Keratinocyte (primary cell): ENCODE measurements at regions not wholly inside any gene's neighbourhood (a gene's known extent, or its start where the extent isn't known, plus 50 kb on each side); places are given as distances from the start of the nearest gene placed in this dataset.

ENCODE experiments used
- DNase-seq: peaks from one replicate; pipeline ENCODE4 v3.0.0-alpha.2; 2011; ENCODE audit warnings: low read depth, missing footprints, low spot score
- FAIRE-seq: peaks from 2 replicates; lab custom pipeline; 2011; peaks lifted over from hg19 to GRCh38; lab: Jason Lieb, UNC
- H2AFZ ChIP-seq: 2 replicates; pipeline ENCODE4 v1.6.0; 2012; ENCODE audit warnings: low read length, control low read depth, inconsistent platforms; ENCODE audit not compliant: control insufficient read depth
- H3K27ac ChIP-seq: 2 replicates; pipeline ENCODE4 v1.5.1; 2011; ENCODE audit warnings: low read length; ENCODE audit not compliant: control insufficient read depth, insufficient read depth
- H3K27me3 ChIP-seq: 3 replicates; pipeline ENCODE4 v1.6.0; 2011; ENCODE audit warnings: low read length; ENCODE audit not compliant: control insufficient read depth, insufficient read depth; ENCODE audit errors: extremely low read depth
- H3K36me3 ChIP-seq, 2 experiments: 2 replicates in 1 of 2; 3 replicates in 1 of 2; pipeline ENCODE4 v1.5.1; 2011; ENCODE audit warnings: low read length in 2 of 2, mild to moderate bottlenecking in 1 of 2; ENCODE audit not compliant: control insufficient read depth in 2 of 2, insufficient read depth in 2 of 2; ENCODE audit errors: extremely low read depth in 1 of 2
- H3K4me1 ChIP-seq: 3 replicates; pipeline ENCODE4 v1.5.1; 2011; ENCODE audit warnings: low read length; ENCODE audit not compliant: control insufficient read depth, insufficient read depth; ENCODE audit errors: extremely low read depth
- H3K4me2 ChIP-seq: 3 replicates; pipeline ENCODE4 v1.6.0; 2011; ENCODE audit warnings: low read depth, low read length; ENCODE audit not compliant: control insufficient read depth, insufficient read depth; ENCODE audit errors: extremely low read depth
- H3K4me3 ChIP-seq, 3 experiments: fragments of 200-600 bp in 1 of 3; sonication (generic) in 1 of 3; 2 replicates in 2 of 3; 3 replicates in 1 of 3; pipeline ENCODE4 v1.5.1; 2011 to 2016; ENCODE audit warnings: low read length in 3 of 3, mild to moderate bottlenecking in 3 of 3, control low read depth in 2 of 3, inconsistent platforms in 1 of 3, low read depth in 1 of 3, mixed read lengths in 1 of 3, mixed run types in 1 of 3, moderate library complexity in 1 of 3; ENCODE audit not compliant: control insufficient read depth in 2 of 3, insufficient read depth in 2 of 3; ENCODE audit errors: extremely low read depth in 1 of 3
- H3K79me2 ChIP-seq: 2 replicates; pipeline ENCODE4 v1.6.0; 2012; ENCODE audit warnings: low read length; ENCODE audit not compliant: control insufficient read depth, insufficient read depth
- H3K9ac ChIP-seq: 3 replicates; pipeline ENCODE4 v1.6.0; 2011; ENCODE audit warnings: low read length; ENCODE audit not compliant: control insufficient read depth, insufficient read depth; ENCODE audit errors: extremely low read depth
- H3K9me1 ChIP-seq: 3 replicates; pipeline ENCODE4 v1.6.0; 2011; ENCODE audit warnings: low read length; ENCODE audit not compliant: control insufficient read depth, insufficient read depth; ENCODE audit errors: extremely low read depth
- H3K9me3 ChIP-seq: 2 replicates; pipeline ENCODE4 v1.5.1; 2012; ENCODE audit warnings: low read depth, low read length; ENCODE audit not compliant: control insufficient read depth
- H4K20me1 ChIP-seq: 3 replicates; pipeline ENCODE4 v1.6.0; 2011; ENCODE audit warnings: low read length; ENCODE audit not compliant: control insufficient read depth, insufficient read depth; ENCODE audit errors: extremely low read depth
- EZH2 ChIP-seq: IDR thresholded peaks from one replicate; pipeline ENCODE4 v1.6.1; 2012; ENCODE audit warnings: inconsistent platforms, mild to moderate bottlenecking, low read length, moderate library complexity
- dilution Hi-C: fragments of 300-500 bp; cut with MboI; formaldehyde crosslinking; loops from one replicate; pipeline ENCODE4 v1.7.0; 2020; ENCODE audit warnings: low sequenced_read_pairs; ENCODE audit not compliant: extremely low pct_ligation_motif_present
- TF ChIP-seq, protein P1 (sequence below), 3 experiments: IDR thresholded peaks in 1 of 3; conservative IDR thresholded peaks in 1 of 3; optimal IDR thresholded peaks in 1 of 3; 2 replicates in 2 of 3; 3 replicates in 1 of 3; pipeline versions ENCODE3 to v1.5.1; 2011; ENCODE audit warnings: low read length in 3 of 3, mild to moderate bottlenecking in 3 of 3, moderate library complexity in 2 of 3, control low read depth in 1 of 3, inconsistent platforms in 1 of 3; ENCODE audit not compliant: insufficient read depth in 2 of 3; ENCODE audit errors: extremely low read depth in 1 of 3

DNA sequence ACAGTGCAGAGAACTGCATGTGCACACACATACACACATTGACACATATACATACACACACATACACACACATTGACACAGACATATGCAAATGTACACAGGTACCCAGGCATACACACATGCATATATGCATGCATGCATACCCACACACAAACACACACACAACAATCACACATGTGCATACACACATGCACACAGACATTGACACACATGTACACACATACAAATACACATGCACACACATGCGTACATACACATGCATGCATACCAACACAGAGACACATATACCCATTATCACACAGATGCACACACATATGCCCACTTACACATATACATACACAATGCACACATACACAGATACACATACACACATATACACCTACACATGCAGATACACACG lies 299.6 kb upstream of the ADCY2 start:
- no peak overlapping the region for H3K4me2 ChIP-seq
- dilution Hi-C loops = no loop called here
- no peak overlapping the region for H3K9ac ChIP-seq
- H3K9me1 ChIP-seq = no peaks in the 10 kb centered on the region
- no peak overlapping the region for H3K27ac ChIP-seq
- no peak overlapping the region for H3K4me3 ChIP-seq
- no peaks in the 10 kb centered on the region for H3K9me3 ChIP-seq
- DNase-seq = no peak
- H3K79me2 ChIP-seq = no peaks in the 10 kb centered on the region
- no peaks in the 10 kb centered on the region for H3K36me3 ChIP-seq
- no peaks in the 10 kb centered on the region for H3K4me1 ChIP-seq
- TF ChIP-seq, protein P1, sequence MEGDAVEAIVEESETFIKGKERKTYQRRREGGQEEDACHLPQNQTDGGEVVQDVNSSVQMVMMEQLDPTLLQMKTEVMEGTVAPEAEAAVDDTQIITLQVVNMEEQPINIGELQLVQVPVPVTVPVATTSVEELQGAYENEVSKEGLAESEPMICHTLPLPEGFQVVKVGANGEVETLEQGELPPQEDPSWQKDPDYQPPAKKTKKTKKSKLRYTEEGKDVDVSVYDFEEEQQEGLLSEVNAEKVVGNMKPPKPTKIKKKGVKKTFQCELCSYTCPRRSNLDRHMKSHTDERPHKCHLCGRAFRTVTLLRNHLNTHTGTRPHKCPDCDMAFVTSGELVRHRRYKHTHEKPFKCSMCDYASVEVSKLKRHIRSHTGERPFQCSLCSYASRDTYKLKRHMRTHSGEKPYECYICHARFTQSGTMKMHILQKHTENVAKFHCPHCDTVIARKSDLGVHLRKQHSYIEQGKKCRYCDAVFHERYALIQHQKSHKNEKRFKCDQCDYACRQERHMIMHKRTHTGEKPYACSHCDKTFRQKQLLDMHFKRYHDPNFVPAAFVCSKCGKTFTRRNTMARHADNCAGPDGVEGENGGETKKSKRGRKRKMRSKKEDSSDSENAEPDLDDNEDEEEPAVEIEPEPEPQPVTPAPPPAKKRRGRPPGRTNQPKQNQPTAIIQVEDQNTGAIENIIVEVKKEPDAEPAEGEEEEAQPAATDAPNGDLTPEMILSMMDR (optimal IDR thresholded peaks at IDR 0.05 in 1 of 3, IDR thresholded peaks at IDR 0.05 in 1 of 3, conservative IDR thresholded peaks at IDR 0.05 in 1 of 3; ENCODE audit: extremely low read depth in 1 of 3, insufficient read depth in 2 of 3, low read length in 3 of 3) = no peak
- no peak for TF ChIP-seq EZH2
- H2AFZ ChIP-seq = no peak overlapping the region
- H4K20me1 ChIP-seq = no peaks in the 10 kb centered on the region
- FAIRE-seq = no peak
- H3K27me3 ChIP-seq = no peaks in the 10 kb centered on the region

DNA sequence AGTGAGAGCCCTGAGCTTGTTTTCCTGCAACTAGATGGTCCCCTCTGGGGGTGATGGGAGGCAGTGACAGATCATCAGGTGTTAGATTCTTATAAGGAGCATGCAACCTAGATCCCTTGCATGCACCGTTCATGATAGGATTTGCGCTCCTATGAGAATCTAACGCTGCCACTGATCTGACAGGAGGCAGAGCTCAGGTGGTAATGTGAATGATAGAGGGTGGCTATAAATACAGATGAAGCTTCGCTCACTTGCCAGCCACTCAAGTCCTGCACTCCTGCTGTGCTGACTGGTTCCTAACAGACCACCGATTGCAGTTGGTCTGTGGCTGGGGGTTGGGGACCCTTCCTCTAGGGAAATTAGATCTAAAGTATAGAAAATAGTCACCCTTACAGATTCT lies 290.6 kb upstream of the ADCY2 start:
- Histone ChIP-seq H3K79me2 (no peaks in the 10 kb centered on the region), H3K9me1 (no peaks in the 10 kb centered on the region), H3K4me1 (no peaks in the 10 kb centered on the region), H3K27me3 (no peaks in the 10 kb centered on the region), H3K9ac (no peak overlapping the region), H3K4me3 (no peak overlapping the region), H3K36me3 (no peaks in the 10 kb centered on the region), H3K4me2 (no peak overlapping the region), H2AFZ (no peak overlapping the region), H4K20me1 (no peaks in the 10 kb centered on the region), H3K27ac (no peak overlapping the region), H3K9me3 (no peaks in the 10 kb centered on the region)
- FAIRE-seq (no peak), DNase-seq (no peak)
- TF ChIP-seq EZH2 = no peak
- dilution Hi-C loops = no loop called here

DNA sequence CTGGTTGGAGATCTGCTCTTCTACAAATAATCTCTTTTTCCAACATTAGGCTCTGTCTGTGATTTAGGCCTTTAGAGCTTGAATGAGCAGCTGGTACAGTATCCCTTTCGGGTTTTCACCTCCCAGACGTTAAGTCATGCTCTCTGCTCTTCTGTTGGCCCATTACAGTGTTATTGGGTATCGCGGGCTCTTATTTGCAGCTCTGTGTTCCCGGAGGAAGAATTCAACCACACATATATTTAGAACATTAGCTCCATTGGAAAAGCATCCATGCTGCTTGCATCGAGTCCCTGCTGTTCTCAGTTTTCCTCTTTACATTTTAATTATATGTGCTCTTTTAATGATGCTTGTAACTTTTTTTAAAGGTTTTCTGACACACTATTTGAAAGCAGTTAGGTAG lies 278.0 kb upstream of the ADCY2 start:
- no peaks in the 10 kb centered on the region for H3K9me3 ChIP-seq
- H2AFZ ChIP-seq = no peak overlapping the region
- DNase-seq (no peak), FAIRE-seq (no peak)
- no peak for TF ChIP-seq EZH2
- TF ChIP-seq, protein P1 (optimal IDR thresholded peaks at IDR 0.05 in 1 of 3, IDR thresholded peaks at IDR 0.05 in 1 of 3, conservative IDR thresholded peaks at IDR 0.05 in 1 of 3; ENCODE audit: extremely low read depth in 1 of 3, insufficient read depth in 2 of 3, low read length in 3 of 3) = no peak
- no peaks in the 10 kb centered on the region for H3K79me2 ChIP-seq
- no peaks in the 10 kb centered on the region for H3K36me3 ChIP-seq
- H3K27ac ChIP-seq = no peak overlapping the region
- no peaks in the 10 kb centered on the region for H4K20me1 ChIP-seq
- no peak overlapping the region for H3K9ac ChIP-seq
- no peaks in the 10 kb centered on the region for H3K9me1 ChIP-seq
- no peaks in the 10 kb centered on the region for H3K27me3 ChIP-seq
- no peak overlapping the region for H3K4me2 ChIP-seq
- no peak overlapping the region for H3K4me3 ChIP-seq
- dilution Hi-C loops = no loop called here
- no peaks in the 10 kb centered on the region for H3K4me1 ChIP-seq
